Skin of body (tissue), 1 donor: ENCODE measurements at regions not wholly inside any gene's neighbourhood (a gene's known extent, or its start where the extent isn't known, plus 50 kb on each side); places are given as distances from the start of the nearest gene placed in this dataset.
"Not testable (repeated sequence)": the region's sequence is repeated elsewhere in the genome, so short reads cannot be mapped to it uniquely, and the experiment has no call there.

Source experiments
- DNase-seq: peaks from one replicate; lab custom pipeline; 2025; lab: John Stamatoyannopoulos, UW

GRCh38 chr2:136715146-136715545 is 50.2 kb upstream of the THSD7B start:
- DNase-seq: no peak

- no peak for DNase-seq
These were observed 50.8 kb upstream of the THSD7B start for GRCh38 chr2:136714452-136714951.

- DNase-seq: no peak
These were observed 51.6 kb upstream of the THSD7B start for GRCh38 chr2:136713739-136714138.

- no peak for DNase-seq
These were observed 60.0 kb upstream of the THSD7B start for GRCh38 chr2:136705336-136705735.

DNA sequence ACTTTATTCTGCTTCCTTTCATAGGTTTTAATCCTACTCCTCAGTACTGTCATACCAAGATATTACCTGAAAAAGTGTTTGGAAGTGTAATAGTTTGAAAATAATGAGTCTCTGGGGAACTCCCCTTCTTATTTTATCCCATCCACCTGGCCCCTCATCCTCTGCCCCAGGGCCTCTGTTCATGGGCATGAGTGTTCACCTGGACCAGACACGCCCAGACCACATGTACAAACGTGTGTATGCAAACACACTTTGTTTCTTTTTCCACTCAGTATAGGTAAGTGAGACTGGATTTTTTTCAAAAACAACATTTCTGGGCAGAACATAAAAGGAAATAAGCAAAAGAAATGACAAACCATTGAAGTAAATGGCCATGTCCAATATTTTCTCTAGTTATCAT is 62.1 kb upstream of the THSD7B start:
- no peak for DNase-seq

DNA sequence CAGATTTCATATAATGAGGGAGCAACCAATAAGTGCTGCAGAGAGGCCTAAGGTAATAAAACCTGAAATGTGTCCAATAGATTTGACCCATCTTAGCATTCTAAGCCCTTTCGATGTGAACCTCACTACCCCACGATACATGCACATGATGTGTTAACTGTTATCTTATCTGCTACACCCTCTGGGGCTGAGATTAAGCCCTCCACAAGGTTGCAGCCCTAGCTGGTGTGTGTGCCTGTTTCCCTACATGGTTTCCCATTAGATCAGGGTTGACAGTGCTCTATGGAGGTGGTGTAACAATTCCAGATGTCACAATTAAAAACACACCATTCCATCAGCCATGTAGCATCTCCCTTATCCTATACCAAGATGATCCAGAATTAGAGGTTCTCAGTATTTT is 68.9 kb upstream of the THSD7B start:
- DNase-seq: no peak

DNA sequence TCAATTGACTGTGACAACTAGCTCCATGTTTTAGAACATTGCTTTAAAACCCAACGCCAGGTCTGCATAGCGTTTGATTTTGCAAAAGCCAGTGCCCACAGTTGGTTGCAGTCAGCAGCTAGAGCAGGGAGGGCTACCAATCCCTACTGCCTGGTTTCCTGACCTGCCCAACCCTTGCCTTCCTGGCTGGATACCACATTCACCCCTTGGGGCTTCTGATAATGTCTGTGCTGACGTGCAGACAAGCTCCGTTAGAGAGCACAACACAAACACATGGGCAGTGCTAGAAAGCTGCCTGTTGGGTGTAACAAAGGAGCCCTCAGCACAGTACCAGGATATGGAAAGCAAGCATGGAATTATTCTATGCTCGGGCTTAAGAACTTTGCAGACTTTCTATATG is 71.4 kb upstream of the THSD7B start:
- DNase-seq: no peak

GRCh38 chr2:136680079-136680478 is 85.3 kb upstream of the THSD7B start:
- not testable (repeated sequence) for DNase-seq

GRCh38 chr2:136665736-136666135 is 99.6 kb upstream of the THSD7B start:
- no peak for DNase-seq

GRCh38 chr2:136664713-136665405 is 100.5 kb upstream of the THSD7B start:
- DNase-seq: no peak

DNA sequence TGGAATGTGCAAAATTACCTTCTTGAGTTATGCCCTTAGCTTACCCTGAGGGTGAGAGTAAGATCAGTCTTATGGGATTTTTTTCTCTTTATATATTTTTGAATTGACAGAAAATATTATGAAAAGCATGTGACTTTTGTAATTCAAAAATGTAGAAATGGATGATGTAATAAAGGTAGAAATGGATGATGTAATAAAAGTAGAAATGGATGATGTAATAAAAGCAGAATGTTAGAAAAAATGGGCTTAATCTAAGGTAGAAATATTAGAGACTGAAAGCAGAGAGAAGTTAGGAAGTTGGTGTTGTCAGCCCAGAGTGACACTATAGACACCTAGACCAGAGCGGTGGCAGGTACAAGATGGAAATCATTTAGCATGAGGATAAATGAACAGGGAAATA is 107.1 kb upstream of the THSD7B start:
- DNase-seq: no peak

DNA sequence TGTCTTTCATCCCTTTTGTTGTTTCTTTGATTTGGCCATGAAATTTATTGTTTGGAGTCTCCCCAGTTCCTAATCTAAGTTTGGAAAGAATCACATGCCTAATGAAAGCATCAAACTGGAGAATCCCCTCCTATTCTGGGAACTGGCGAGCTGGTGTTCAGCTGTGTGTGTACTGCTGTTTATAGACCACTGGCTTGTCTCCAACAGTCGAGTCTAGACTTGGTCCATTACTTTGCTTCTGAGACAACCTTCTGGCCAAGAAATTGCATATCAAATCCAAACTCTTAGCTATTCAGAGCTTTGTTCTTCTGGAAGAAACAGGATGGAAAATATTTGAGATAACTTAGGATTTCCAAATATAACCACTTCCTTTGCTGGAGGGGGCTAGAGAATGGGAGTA is 111.5 kb upstream of the THSD7B start:
- no peak for DNase-seq

GRCh38 chr2:136651456-136652010 is 113.8 kb upstream of the THSD7B start:
- peak; percentile 24 for DNase-seq

DNA sequence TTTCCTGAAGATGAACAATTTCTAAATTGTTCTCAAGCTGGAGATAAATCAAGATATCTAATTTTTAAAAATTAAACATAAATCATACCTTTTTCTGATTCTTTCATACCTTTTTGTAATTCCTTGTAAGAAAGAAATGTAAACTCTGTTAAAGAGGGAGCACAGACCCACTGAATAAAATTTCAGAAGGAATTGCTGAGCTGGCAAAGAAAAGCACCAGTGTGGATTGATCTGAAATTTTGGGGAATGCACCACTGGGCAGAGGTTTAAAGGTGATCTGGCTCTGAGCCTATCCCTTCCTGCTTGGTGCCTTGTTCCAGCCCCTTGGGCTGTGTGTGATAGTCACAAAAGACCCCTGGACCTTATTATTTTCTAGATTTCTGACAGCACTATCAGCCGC is 118.3 kb upstream of the THSD7B start:
- DNase-seq: no peak

DNA sequence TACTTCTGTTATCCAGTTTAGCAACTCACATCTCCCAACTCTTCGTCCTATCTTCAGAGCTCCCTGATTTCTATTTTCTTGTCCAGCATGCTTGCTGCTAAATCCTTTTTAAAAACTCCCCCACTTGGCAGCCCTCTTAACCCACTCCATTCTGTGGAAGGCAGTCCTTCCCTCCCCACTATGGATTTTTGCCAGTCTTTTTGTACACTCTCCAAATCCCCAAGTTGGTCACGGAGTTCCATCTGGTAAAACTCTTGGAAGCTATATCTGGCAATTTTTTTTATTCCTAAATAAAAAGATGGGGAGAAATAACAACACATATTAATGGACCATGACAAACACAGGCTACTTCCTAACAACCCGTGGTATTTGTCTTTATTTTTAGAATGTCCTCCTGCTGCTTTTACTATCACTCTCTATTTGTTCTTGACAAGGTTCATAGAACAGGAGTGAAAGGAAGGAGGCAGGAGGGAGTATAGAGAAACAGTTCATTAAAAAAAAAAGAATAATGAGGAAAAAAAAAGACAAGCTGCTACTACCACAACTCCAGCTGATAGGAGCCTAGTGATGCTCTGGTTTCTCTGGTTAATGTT is 120.0 kb upstream of the THSD7B start:
- DNase-seq: no peak

DNA sequence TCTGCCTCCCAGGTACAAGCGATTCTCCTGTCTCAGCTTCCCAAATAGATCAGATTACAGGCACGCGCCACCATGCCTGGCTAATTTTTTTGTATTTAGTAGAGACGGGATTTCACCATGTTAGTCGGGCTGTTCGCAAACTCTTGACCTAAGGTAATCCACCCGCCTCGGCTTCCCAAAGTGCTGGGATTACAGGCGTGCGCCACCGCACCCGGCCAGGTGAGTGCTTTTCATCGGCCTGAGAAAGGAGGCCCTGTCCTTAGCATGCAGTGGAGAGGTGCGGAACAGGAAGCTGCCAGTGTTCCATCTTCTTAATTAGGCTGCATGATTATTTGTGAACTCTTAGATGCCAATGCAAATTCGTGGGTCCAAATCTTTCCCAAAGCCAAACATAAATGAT is 125.7 kb upstream of the THSD7B start:
- no peak for DNase-seq

DNA sequence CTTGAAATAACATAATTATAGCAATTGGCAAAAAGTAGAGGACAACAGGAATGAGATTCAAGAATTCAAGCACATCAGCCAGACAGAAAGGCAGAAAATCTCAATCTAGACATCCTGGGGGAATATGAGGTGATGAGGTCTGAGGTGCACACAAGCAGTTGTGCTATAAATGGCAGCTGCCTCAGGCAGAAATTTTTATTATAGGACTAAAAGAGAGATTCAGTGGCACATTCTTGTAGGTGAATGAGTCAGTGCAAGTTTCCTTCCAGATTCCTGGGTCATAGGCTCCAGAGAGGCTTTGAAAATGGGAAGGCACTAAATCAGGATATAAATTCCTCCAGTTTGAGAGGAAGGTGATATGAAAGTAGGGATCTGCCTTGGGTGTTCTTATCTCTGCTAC is 127.2 kb upstream of the THSD7B start:
- no peak for DNase-seq

GRCh38 chr2:136637402-136637801 is 127.9 kb upstream of the THSD7B start:
- DNase-seq: no peak

GRCh38 chr2:136628490-136628889 is 136.9 kb upstream of the THSD7B start:
- DNase-seq: no peak

- no peak for DNase-seq
These were observed 152.2 kb upstream of the THSD7B start for GRCh38 chr2:136613096-136613495.

DNA sequence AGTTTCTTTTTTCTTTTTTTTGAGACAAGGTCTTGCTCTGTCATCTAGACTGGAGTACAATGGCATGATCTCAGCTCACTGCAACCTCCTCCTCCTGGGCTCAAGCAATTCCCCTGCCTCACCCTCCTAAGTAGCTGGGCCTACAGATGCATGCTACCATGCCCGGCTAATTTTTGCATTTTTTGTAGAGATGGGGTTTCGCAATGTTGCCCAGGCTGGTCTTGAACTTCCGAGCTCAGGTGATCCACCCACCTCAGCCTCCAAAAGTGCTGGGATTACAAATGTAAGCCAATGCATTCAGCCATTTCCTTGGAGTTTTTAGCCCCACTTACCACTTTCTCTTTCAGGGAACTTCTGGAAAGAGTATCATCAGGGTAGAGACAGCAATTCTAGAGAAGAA is 153.3 kb upstream of the THSD7B start:
- no peak for DNase-seq

- no peak for DNase-seq
These were observed 153.9 kb upstream of the THSD7B start for GRCh38 chr2:136611451-136611850.

DNA sequence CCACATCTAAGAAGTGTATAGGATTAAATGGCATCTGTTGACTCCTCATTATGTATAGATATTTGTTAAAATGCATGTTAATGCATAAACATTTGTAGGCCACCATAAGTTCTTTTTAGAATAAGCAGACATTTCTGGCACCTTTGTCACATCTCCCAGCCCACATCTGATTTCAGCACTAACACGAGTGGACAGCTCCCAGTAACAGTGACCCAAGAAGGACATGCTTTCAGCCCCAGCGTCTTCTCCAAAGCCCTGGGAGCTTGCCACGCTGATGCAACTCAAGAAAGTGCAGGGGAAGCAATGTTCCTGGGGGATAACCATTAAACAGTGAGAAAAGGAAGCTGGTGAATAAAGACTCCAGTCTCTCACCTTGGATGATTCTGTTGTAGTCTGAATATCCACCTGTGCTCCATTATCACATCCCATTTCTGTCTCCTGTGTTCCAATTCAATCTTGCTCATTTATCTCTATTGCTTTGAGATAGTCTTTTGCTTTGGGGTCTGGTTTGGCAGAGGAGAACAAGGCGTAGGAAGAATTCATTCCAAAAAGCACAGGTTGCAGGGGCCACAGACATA is 182.6 kb upstream of the THSD7B start:
- DNase-seq: no peak
